Mesothelial cell of epicardium (in vitro differentiated cells): ENCODE measurements at regions not wholly inside any gene's neighbourhood (a gene's known extent, or its start where the extent isn't known, plus 50 kb on each side); places are given as distances from the start of the nearest gene placed in this dataset.

Source experiments
- DNase-seq, 2 experiments: peaks; one replicate each; pipeline ENCODE4 v3.0.0; 2021; ENCODE audit warnings: low spot score in 2 of 2; ENCODE audit not compliant: unreplicated experiment in 2 of 2
- H3K27ac Mint-ChIP-seq: 2 replicates; pipeline ENCODE4 v1.8.0; 2021; ENCODE audit warnings: mixed read lengths
- H3K27me3 Mint-ChIP-seq: 2 replicates; pipeline ENCODE4 v1.8.0; 2021; ENCODE audit warnings: low read depth, mixed read lengths
- H3K36me3 Mint-ChIP-seq: 2 replicates; pipeline ENCODE4 v1.8.0; 2021; ENCODE audit warnings: mixed read lengths
- H3K4me1 Mint-ChIP-seq: 2 replicates; pipeline ENCODE4 v1.8.0; 2021; ENCODE audit warnings: mixed read lengths
- H3K4me3 Mint-ChIP-seq: 2 replicates; pipeline ENCODE4 v1.8.0; 2021; ENCODE audit warnings: mild to moderate bottlenecking, moderate library complexity, mixed read lengths
- H3K9me3 Mint-ChIP-seq: 2 replicates; pipeline ENCODE4 v1.8.0; 2021; ENCODE audit warnings: mixed read lengths
- TF ChIP-seq, protein P1 (sequence below): fragments of 200-600 bp; sonication (generic); IDR thresholded peaks from one replicate; pipeline ENCODE4 v1.5.0; 2021; ENCODE audit warnings: antibody characterized with exemption; ENCODE audit not compliant: unreplicated experiment

DNA sequence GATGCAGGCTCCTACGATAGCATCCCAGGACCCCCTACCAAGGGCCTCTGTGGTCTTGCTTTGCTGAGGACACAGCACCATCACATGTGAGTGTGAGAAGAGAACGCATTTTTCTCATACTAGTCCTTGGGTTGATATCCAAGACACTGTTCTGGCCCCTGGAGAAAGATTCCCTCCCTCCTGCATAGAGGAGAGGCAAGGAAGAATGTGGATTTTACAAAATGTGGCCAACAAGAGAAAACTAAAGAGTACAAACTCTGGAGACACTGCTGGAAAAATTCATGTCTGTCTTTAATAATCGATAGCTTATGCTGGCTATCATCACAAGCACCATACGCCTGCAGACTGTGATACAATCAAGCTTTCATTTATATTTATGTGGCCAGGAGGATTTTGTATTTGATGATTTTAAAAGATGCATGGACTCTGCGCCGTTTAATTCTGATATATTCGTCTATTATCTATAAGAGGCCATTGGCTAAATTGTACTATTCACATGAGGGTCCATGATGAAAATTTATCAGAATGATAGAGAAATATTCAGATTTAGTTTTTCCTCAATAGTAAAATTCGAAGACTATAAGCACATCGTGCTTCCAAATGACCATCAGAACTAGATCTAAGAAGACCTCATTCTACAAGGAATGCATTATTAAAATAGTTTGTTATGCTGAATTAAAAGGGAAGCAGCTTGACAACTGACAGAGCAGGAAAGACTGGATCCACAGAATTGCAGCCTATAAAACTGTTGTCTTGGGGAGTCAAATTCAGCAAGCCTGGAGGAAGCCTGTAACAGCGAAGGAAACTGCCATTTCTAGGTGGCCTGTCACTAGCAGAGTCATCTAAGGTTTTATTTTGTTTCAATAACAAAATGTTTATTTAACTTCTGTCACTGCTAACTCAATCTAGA lies 578.7 kb downstream of the DIAPH3 start:
- DNase-seq = no peak
- H3K36me3 Mint-ChIP-seq = no peaks in the 10 kb centered on the region
- H3K4me1 Mint-ChIP-seq = peaks cover 37% of the 10 kb centered on the region
- TF ChIP-seq, protein P1, sequence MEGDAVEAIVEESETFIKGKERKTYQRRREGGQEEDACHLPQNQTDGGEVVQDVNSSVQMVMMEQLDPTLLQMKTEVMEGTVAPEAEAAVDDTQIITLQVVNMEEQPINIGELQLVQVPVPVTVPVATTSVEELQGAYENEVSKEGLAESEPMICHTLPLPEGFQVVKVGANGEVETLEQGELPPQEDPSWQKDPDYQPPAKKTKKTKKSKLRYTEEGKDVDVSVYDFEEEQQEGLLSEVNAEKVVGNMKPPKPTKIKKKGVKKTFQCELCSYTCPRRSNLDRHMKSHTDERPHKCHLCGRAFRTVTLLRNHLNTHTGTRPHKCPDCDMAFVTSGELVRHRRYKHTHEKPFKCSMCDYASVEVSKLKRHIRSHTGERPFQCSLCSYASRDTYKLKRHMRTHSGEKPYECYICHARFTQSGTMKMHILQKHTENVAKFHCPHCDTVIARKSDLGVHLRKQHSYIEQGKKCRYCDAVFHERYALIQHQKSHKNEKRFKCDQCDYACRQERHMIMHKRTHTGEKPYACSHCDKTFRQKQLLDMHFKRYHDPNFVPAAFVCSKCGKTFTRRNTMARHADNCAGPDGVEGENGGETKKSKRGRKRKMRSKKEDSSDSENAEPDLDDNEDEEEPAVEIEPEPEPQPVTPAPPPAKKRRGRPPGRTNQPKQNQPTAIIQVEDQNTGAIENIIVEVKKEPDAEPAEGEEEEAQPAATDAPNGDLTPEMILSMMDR = no peak
- no peak overlapping the region for H3K27ac Mint-ChIP-seq
- H3K9me3 Mint-ChIP-seq = peaks cover 3% of the 10 kb centered on the region
- no peak overlapping the region for H3K4me3 Mint-ChIP-seq
- H3K27me3 Mint-ChIP-seq = no peaks in the 10 kb centered on the region

DNA sequence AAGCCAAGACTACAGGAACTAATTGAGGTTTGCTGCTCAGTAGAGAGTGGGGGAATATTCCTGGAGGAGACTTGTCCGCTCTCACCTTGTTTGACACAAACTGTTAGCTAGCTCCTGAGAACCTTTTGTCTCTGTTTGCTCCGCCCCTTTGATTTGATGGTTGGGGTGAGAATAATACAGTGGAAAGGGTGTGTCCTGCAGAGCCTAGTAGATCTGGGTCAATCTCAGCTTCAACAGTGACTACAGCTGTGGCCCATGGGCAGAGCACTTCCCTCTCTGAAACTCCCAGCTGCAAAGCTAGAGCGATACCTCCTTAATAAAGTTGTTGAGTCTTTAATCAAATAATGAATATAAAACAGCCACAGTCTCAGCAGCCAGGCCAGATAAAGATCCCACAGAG lies 576.7 kb downstream of the DIAPH3 start:
- Mint-ChIP-seq H3K27me3 (no peaks in the 10 kb centered on the region), H3K4me3 (no peak overlapping the region), H3K36me3 (peaks cover 4% of the 10 kb centered on the region), H3K9me3 (peaks cover 8% of the 10 kb centered on the region), H3K27ac (no peak overlapping the region), H3K4me1 (peaks cover 32% of the 10 kb centered on the region)
- DNase-seq = no peak
- TF ChIP-seq, protein P1 = no peak

GRCh38 chr13:59587971-59588716 lies 575.6 kb downstream of the DIAPH3 start:
- TF ChIP-seq, protein P1 = no peak
- H3K4me1 Mint-ChIP-seq = peaks cover 32% of the 10 kb centered on the region
- no peak overlapping the region for H3K27ac Mint-ChIP-seq
- DNase-seq = no peak
- peaks cover 18% of the 10 kb centered on the region for H3K9me3 Mint-ChIP-seq
- H3K4me3 Mint-ChIP-seq = no peak overlapping the region
- H3K36me3 Mint-ChIP-seq = peaks cover 5% of the 10 kb centered on the region
- H3K27me3 Mint-ChIP-seq = no peaks in the 10 kb centered on the region

DNA sequence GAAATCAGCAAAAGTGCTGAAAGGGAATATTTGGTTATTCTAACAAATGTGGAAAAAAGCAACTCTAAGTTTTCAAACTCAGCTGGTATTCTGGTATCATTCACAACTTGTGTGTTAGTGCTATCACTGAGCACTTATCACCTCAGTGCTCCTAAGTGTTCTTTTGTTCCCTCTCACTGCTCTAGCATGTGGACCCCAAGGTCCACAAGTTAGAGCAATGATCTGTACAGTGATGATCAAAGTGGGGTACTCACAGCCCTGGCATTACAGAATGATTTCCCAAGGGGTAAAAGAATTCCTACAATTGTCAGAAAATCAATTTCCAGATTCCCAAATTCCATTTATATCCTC lies 575.0 kb downstream of the DIAPH3 start:
- H3K4me1 Mint-ChIP-seq = peaks cover 32% of the 10 kb centered on the region
- H3K9me3 Mint-ChIP-seq = peaks cover 23% of the 10 kb centered on the region
- H3K4me3 Mint-ChIP-seq = no peak overlapping the region
- H3K36me3 Mint-ChIP-seq = peaks cover 11% of the 10 kb centered on the region
- no peak for DNase-seq
- no peak overlapping the region for H3K27ac Mint-ChIP-seq
- no peaks in the 10 kb centered on the region for H3K27me3 Mint-ChIP-seq
- TF ChIP-seq, protein P1 = no peak

- TF ChIP-seq, protein P1 = no peak
- no peak for DNase-seq
- Mint-ChIP-seq H3K4me3 (no peak overlapping the region), H3K27ac (no peak overlapping the region), H3K36me3 (peaks cover 9% of the 10 kb centered on the region), H3K4me1 (no peaks in the 10 kb centered on the region), H3K9me3 (peaks cover 46% of the 10 kb centered on the region), H3K27me3 (no peaks in the 10 kb centered on the region)
Measured at GRCh38 chr13:59601993-59602392, 561.7 kb downstream of the DIAPH3 start.
